IMR-90 (cell line): ENCODE measurements at regions not wholly inside any gene's neighbourhood (a gene's known extent, or its start where the extent isn't known, plus 50 kb on each side); places are given as distances from the start of the nearest gene placed in this dataset.

ENCODE experiments used
- POLR2A ChIP-seq: IDR thresholded peaks from 2 replicates; pipeline ENCODE4 v1.6.1; 2012; ENCODE audit warnings: mild to moderate bottlenecking, low read depth, low read length
- TF ChIP-seq, protein P1 (sequence below): conservative IDR thresholded peaks from 2 replicates; pipeline ENCODE4 v1.5.1; 2012; ENCODE audit warnings: mild to moderate bottlenecking, low read depth, low read length, improper control_type of control experiment

DNA sequence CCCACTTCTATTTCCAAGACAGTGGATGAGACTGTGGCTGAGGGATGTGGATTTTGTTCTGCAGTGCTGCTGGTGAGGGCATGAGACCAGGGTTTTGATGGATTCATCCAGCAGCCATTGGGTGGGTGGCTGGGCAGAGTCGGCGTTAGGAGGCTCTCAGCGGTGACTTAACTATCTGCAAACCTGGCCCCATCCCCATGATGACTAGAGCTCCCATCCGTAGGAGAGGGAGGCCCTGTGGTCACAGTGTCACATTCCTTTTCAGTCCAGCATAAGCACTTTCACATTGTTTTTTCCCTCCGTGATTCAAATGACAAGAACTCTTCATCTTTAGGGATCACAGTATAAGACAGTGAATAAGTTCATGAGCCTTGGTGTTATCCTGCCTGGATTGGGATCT lies 60.4 kb upstream of the SPRY4 start:
- TF ChIP-seq, protein P1, sequence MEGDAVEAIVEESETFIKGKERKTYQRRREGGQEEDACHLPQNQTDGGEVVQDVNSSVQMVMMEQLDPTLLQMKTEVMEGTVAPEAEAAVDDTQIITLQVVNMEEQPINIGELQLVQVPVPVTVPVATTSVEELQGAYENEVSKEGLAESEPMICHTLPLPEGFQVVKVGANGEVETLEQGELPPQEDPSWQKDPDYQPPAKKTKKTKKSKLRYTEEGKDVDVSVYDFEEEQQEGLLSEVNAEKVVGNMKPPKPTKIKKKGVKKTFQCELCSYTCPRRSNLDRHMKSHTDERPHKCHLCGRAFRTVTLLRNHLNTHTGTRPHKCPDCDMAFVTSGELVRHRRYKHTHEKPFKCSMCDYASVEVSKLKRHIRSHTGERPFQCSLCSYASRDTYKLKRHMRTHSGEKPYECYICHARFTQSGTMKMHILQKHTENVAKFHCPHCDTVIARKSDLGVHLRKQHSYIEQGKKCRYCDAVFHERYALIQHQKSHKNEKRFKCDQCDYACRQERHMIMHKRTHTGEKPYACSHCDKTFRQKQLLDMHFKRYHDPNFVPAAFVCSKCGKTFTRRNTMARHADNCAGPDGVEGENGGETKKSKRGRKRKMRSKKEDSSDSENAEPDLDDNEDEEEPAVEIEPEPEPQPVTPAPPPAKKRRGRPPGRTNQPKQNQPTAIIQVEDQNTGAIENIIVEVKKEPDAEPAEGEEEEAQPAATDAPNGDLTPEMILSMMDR: no peak
- TF ChIP-seq POLR2A: no peak
